GM21528 (cell line): ENCODE measurements at regions not wholly inside any gene's neighbourhood (a gene's known extent, or its start where the extent isn't known, plus 50 kb on each side); places are given as distances from the start of the nearest gene placed in this dataset.

Source experiments
- ATAC-seq: cut with Tn5 transposase; IDR thresholded peaks from one replicate; pipeline ENCODE4 v1.9.1; 2021; ENCODE audit warnings: mild to moderate bottlenecking, moderate library complexity; ENCODE audit not compliant: unreplicated experiment, low FRiP score

DNA sequence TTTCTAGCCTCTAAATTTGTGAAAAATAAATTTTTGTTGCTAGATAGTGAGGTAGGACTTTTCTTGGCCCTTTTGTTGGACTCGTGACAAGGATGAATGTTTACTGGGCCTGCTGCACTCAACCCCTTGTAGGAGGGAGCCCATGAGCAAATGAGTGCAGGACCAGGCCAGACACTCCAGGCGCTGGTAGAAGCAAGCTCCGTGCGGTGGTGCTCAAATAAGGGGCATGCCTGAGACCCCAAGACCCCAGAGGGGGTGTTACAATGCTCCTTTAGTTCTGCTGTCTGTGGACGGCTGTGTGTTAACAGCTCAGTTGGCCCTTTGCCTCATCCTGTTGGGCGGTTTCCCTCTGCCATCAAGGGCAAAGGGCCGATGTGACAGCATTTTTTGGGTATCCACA, 1195.3 kb upstream of the PHF14 start:
- ATAC-seq, result no peak

DNA sequence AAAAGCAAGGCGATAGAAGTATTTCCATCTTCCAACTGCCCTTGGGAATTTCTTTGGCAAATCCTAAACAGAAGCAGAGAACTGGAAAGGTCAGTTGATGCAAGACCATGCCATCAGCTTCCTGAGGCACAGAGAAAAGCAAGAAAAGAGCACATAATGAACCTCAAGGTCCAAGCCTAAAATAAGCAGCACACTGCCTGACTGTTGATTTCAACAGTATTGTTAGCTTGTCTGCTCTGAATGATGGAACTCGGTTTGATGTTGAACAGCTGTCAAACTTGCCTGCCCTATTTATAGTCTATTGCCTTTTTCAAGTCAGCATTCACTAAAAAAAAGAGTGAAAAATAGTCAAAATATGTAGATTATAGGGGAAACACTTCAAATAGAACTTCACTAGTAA, 1192.0 kb upstream of the PHF14 start:
- ATAC-seq, result no peak

- ATAC-seq, result no peak
Measured at GRCh38 chr7:9782275-9782674, 1191.4 kb upstream of the PHF14 start.

- no peak for ATAC-seq
Measured at GRCh38 chr7:9785211-9785610, 1188.5 kb upstream of the PHF14 start.

GRCh38 chr7:9796241-9796640, 1177.4 kb upstream of the PHF14 start:
- no peak for ATAC-seq

DNA sequence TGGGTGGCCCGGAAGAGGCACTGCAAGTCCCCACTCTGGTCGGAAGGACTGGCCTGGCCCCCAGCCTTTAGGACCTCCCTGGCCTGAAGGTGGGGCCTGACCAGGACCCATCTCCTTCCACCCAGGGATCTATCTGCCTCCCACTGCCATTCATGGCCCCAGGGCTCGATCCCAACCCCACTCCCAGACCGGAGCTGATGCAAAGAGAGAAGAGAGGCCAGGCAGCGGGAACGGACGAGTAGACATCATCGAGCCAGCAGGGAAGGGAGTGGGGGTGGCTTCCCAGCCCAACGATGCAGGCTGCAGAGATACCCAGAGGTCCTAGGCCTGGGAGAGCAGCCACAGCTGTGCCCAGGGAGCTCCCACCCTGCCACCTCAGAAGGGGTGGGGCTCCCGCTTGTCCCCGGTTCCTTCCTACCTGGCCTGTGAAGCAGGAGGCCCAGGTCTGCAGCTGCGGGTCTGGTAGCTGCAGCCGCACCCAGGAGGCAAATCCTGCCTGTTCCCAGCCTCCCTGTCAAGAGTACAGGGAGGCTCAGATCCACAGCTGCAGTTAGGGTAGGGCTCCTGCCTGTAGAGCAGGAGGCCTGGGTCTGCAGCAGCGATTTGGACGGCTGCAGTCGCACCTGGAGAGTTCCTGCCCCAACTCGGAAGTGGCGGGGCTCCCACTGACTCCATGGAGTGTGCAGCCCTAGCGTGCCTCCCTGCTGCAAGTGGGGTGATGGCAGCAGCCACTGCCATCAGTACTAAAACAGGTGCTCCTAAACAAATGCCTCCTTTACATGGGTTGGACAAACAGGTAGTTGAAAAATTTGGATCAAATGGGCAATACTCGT, 1151.0 kb upstream of the PHF14 start:
- ATAC-seq, result no peak

DNA sequence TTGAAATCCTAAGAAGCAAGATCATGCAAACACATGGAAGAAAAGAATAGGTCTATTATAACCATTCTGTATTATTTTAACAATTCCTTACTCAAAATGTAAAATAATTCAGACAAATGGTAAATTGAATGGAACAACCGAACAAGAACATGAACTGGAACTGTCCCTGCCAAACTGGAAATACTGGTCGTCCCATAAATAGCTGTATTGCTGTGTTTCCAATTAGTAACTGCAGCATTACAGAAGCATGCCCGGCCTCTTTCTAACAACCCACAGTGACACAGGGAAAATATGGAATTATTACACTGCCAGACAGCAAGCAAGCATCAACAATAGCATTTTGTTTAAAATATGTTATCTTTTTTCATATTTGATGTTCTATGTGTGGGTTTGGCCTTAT, 1138.5 kb upstream of the PHF14 start:
- ATAC-seq, result no peak

- no peak for ATAC-seq
Measured at GRCh38 chr7:9836671-9837070, 1137.0 kb upstream of the PHF14 start.

DNA sequence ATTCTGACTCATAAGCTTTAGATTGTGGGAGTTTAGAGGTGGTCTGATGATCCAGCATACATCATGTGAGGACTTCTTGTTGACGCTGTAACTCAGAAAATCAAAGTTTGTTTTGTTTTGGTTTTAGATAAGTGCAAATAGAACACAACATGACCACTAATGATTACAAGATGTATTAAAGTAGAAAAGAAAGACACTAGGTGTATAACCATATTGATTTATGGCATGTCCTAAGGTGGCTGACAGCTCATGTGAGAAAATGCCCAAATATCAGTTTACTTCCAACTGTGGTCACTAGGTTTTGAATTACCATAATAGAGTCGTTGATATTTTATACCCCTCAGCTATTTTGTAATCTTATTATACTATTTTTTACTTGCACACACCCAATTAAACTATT, 1131.4 kb upstream of the PHF14 start:
- no peak for ATAC-seq

- ATAC-seq, result no peak
Measured at GRCh38 chr7:9846902-9847301, 1126.8 kb upstream of the PHF14 start.

DNA sequence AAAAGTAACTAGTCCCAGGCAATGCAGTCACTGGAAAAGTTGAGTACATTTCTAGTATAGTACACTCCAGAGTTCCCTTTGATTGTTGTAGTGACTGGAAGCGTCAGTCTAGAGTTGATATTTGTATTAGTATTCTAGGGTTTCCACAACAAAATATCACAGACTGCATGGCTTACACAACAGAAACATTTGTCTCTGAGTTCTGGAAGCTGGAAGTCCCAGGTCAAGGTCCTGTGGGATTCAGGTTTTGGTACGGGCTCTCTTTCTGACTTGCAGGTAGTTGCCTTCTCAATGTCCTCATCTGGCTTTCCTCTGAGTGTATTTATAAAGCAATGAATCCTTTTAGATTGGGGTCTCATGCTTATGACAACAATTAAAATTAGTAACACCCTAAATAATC, 1119.1 kb upstream of the PHF14 start:
- no peak for ATAC-seq

DNA sequence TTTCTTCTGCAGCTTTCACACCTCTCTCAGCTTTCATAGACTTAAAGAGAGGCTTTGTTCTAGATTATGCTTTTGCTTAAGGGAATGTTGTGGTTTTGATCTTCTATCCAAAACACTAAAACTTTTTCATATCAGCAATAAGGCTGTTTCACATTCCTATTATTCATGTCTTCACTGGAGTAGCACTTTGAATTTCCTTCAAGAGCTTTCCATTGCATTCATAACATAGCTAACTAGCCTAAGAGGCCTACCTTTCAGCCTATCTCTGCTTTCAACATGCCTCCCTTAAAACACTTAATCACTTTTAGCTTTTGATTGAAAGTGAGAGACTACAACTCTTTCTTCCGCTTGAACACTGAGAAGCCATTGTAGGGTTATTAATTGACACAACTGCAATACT, 1117.0 kb upstream of the PHF14 start:
- ATAC-seq, result no peak

GRCh38 chr7:9863545-9863944, 1110.1 kb upstream of the PHF14 start:
- no peak for ATAC-seq

DNA sequence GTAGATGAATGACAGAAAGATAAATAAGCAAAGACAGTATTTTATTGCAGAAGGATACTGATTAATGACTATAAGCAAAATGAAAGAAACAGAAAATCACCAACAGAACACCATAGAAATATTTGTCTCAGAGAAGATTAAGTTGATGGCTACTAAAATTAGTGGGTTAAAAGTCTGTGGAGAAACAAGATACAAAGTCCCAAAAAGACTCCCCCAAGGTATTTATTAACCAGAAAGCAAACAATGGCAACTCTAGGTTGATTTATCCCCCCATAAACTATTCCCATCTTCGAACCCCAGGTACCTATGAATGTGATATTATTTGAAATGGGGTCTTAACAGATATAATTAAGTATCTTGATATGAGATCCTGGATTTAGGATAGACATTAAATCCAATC, 1104.5 kb upstream of the PHF14 start:
- ATAC-seq, result no peak

- no peak for ATAC-seq
Measured at GRCh38 chr7:9869566-9869965, 1104.1 kb upstream of the PHF14 start.

DNA sequence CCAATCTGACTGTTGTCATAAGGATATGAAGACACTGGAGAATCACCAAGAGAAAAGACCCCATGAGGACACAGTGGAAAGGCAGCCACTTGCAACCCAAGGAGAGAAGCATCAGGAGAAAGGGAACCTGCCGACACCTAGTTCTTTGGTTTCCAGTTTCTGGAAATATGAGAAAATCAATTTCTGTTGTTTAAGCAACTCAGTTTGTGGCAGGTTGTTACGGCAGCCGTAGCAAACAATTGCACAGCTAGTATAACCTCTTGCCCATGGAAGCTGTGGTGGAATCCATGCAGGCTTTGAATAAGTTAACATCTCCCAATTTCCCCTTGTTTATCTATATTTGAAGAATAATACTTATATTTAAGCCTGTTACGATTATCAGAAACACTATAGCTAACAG, 1103.0 kb upstream of the PHF14 start:
- no peak for ATAC-seq

GRCh38 chr7:9874182-9874581, 1099.5 kb upstream of the PHF14 start:
- no peak for ATAC-seq

GRCh38 chr7:9876053-9876452, 1097.6 kb upstream of the PHF14 start:
- no peak for ATAC-seq

DNA sequence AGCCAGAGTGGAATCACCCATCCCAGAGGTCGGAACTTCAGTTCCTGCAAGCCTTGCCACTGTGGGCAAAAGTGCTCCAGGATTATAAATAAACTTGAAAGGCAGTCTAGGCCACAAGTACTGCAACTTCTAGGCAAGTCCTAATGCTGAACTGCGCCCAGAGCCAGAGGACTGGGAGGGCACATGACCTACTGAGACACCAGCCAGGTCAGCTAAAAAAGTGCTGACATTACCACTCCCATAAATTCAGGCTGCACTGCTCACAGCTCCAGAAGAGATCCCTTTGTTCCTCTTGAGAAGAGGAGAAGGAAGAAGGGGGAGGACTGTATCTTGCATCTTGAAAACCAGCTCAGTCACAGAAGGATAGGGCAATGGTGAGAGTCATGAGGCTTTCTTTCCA, 1084.1 kb upstream of the PHF14 start:
- no peak for ATAC-seq

DNA sequence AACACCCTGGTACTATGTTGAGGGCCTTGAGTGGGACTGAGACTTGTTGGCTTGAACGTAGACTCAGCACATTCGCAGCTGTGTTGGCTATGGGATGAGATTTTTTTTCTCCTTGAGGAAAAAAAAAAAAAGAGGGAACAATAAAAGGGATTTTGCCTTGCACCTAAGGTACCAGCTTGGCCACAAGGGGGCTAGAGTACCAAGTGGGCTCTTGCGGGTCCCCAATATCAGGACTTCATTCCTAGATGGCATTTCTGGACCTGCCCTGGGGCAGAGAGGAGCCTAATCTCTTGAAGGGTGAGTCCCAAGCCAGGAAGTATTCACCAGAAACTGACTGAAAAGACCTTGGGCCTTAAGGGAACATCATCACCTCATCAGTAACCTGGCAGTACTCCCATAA, 1083.6 kb upstream of the PHF14 start:
- ATAC-seq, result no peak

DNA sequence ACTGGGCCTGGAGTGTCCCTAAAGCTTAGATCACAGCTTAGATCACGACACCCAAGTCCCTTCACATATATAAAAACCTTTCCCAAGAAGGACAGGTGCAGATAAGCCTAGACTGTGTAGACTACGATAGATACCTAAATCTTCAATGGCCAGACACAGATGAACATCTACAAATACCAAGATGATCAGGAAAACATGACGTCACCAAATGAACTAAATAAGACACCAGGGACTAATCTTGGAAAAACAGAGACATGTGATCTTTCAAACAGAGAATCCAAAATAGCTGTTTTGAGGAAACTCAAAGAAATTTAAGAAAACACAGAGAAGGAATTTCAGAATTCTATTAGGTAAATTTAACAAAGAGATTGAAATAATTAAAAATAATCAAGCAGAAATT, 1082.6 kb upstream of the PHF14 start:
- no peak for ATAC-seq

GRCh38 chr7:9900339-9900738, 1073.3 kb upstream of the PHF14 start:
- no peak for ATAC-seq

GRCh38 chr7:9921326-9921725, 1052.3 kb upstream of the PHF14 start:
- no peak for ATAC-seq
